HEK293 (cell line): ENCODE measurements at regions not wholly inside any gene's neighbourhood (a gene's known extent, or its start where the extent isn't known, plus 50 kb on each side); places are given as distances from the start of the nearest gene placed in this dataset.

ENCODE experiments used
- KLF7 ChIP-seq: fragments of 450-650 bp; formaldehyde crosslinking; IDR thresholded peaks from 2 replicates; pipeline ENCODE4 v1.5.1; 2016; ENCODE audit warnings: missing biosample characterization, missing genetic modification characterization, borderline replicate concordance
- KLF8 ChIP-seq: fragments of 450-650 bp; formaldehyde crosslinking; IDR thresholded peaks from 2 replicates; pipeline ENCODE4 v1.5.1; 2016; ENCODE audit warnings: missing biosample characterization, missing genetic modification characterization
- TCF7L2 ChIP-seq: IDR thresholded peaks from 2 replicates; pipeline ENCODE4 v1.6.1; 2011; ENCODE audit warnings: low read depth, mild to moderate bottlenecking, inconsistent platforms, low read length, moderate library complexity, borderline replicate concordance
- ZNF571 ChIP-seq: fragments of 450-650 bp; formaldehyde crosslinking; IDR thresholded peaks from 2 replicates; pipeline ENCODE4 v1.5.0; 2017; ENCODE audit warnings: missing biosample characterization, missing genetic modification characterization
- ZNF830 ChIP-seq: fragments of 450-650 bp; IDR thresholded peaks from 2 replicates; pipeline ENCODE4 v1.5.0; 2018; ENCODE audit warnings: missing biosample characterization, missing genetic modification characterization, low read depth, mild to moderate bottlenecking, moderate library complexity
- ZNF837 ChIP-seq: fragments of 450-650 bp; formaldehyde crosslinking; IDR thresholded peaks from 2 replicates; pipeline ENCODE4 v1.5.1; 2016; ENCODE audit warnings: missing biosample characterization, missing genetic modification characterization
- ZSCAN23 ChIP-seq: fragments of 450-650 bp; formaldehyde crosslinking; IDR thresholded peaks from 2 replicates; pipeline ENCODE4 v1.5.1; 2016; ENCODE audit warnings: missing biosample characterization, missing genetic modification characterization
- TF ChIP-seq, protein P1 (sequence below): fragments of 450-650 bp; formaldehyde crosslinking; IDR thresholded peaks from 2 replicates; pipeline ENCODE4 v1.5.1; 2016; ENCODE audit warnings: missing biosample characterization, missing genetic modification characterization
- TF ChIP-seq, protein P2 (sequence below): fragments of 450-650 bp; formaldehyde crosslinking; IDR thresholded peaks from 2 replicates; pipeline ENCODE4 v1.5.1; 2016; ENCODE audit warnings: missing biosample characterization, missing genetic modification characterization
- TF ChIP-seq, protein P3 (sequence below): fragments of 450-650 bp; formaldehyde crosslinking; IDR thresholded peaks from 2 replicates; pipeline ENCODE4 v1.5.1; 2016; ENCODE audit warnings: missing biosample characterization, missing genetic modification characterization

DNA sequence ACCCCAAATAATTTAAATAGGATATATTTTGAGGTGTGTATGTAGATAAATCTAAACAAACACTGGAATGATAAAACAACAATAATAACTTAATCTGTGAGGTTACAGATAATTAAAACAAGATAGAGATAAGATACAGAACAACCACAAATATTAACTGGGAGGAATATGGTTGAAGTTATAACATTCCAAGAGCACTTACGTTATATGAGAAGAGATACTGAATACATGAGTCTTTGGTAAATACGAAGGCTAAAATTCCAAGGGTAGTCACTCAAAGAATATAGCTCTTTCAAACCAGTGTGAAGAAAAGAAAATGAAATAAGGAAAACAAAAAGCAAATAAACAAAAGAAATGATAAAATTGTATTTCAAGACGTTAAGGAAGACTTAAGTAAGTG, 76.0 kb upstream of the MYO3A start:
- TF ChIP-seq, protein P1, sequence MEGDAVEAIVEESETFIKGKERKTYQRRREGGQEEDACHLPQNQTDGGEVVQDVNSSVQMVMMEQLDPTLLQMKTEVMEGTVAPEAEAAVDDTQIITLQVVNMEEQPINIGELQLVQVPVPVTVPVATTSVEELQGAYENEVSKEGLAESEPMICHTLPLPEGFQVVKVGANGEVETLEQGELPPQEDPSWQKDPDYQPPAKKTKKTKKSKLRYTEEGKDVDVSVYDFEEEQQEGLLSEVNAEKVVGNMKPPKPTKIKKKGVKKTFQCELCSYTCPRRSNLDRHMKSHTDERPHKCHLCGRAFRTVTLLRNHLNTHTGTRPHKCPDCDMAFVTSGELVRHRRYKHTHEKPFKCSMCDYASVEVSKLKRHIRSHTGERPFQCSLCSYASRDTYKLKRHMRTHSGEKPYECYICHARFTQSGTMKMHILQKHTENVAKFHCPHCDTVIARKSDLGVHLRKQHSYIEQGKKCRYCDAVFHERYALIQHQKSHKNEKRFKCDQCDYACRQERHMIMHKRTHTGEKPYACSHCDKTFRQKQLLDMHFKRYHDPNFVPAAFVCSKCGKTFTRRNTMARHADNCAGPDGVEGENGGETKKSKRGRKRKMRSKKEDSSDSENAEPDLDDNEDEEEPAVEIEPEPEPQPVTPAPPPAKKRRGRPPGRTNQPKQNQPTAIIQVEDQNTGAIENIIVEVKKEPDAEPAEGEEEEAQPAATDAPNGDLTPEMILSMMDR (tag by site-specific recombination) = no peak
- TF ChIP-seq ZNF837 (tag by site-specific recombination) (no peak), ZNF571 (tag by site-specific recombination) (no peak), TCF7L2 (no peak), KLF7 (tag by site-specific recombination) (no peak), KLF8 (no peak), ZSCAN23 (tag by site-specific recombination) (no peak), ZNF830 (no peak)
- TF ChIP-seq, protein P2, sequence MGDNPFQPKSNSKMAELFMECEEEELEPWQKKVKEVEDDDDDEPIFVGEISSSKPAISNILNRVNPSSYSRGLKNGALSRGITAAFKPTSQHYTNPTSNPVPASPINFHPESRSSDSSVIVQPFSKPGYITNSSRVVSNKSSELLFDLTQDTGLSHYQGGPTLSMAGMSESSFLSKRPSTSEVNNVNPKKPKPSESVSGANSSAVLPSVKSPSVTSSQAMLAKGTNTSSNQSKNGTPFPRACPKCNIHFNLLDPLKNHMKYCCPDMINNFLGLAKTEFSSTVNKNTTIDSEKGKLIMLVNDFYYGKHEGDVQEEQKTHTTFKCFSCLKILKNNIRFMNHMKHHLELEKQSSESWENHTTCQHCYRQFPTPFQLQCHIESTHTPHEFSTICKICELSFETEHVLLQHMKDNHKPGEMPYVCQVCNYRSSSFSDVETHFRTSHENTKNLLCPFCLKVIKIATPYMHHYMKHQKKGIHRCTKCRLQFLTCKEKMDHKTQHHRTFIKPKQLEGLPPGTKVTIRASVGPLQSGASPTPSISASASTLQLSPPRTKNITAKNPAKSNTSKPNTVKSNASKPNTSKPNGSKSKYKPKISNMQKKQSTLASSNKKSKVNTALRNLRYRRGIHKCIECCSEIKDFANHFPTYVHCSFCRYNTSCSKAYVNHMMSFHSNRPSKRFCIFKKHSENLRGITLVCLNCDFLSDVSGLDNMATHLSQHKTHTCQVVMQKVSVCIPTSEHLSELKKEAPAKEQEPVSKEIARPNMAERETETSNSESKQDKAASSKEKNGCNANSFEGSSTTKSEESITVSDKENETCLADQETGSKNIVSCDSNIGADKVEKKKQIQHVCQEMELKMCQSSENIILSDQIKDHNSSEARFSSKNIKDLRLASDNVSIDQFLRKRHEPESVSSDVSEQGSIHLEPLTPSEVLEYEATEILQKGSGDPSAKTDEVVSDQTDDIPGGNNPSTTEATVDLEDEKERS = no peak
- TF ChIP-seq, protein P3, sequence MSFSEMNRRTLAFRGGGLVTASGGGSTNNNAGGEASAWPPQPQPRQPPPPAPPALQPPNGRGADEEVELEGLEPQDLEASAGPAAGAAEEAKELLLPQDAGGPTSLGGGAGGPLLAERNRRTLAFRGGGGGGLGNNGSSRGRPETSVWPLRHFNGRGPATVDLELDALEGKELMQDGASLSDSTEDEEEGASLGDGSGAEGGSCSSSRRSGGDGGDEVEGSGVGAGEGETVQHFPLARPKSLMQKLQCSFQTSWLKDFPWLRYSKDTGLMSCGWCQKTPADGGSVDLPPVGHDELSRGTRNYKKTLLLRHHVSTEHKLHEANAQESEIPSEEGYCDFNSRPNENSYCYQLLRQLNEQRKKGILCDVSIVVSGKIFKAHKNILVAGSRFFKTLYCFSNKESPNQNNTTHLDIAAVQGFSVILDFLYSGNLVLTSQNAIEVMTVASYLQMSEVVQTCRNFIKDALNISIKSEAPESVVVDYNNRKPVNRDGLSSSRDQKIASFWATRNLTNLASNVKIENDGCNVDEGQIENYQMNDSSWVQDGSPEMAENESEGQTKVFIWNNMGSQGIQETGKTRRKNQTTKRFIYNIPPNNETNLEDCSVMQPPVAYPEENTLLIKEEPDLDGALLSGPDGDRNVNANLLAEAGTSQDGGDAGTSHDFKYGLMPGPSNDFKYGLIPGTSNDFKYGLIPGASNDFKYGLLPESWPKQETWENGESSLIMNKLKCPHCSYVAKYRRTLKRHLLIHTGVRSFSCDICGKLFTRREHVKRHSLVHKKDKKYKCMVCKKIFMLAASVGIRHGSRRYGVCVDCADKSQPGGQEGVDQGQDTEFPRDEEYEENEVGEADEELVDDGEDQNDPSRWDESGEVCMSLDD (tag by site-specific recombination) = no peak
